ENCODE measurements at regions not wholly inside any gene's neighbourhood (a gene's known extent, or its start where the extent isn't known, plus 50 kb on each side); places are given as distances from the start of the nearest gene placed in this dataset.

DNA sequence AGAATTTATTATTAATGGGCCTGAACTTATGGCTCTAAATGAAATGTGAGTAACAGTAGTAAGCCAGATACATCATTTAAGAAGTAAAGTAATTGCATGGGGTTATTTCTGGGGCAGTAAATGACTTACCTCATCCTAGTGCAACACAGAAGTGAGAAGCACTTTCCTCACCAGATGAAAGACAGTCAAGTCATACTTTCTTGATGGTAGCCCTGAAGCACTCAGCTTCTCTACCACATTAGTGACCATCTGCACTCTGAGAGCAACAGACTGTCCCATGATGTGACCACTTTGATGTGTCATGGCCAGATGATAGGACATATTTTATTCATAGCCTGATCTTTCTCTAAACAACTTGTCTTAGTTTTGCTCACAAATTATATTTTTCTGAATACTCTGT, 369.5 kb upstream of the PHF14 start:
- Mint-ChIP-seq H3K9me3 (no peaks in the 10 kb centered on the region), H3K4me1 (no peaks in the 10 kb centered on the region), H3K27ac (no peak overlapping the region), H3K36me3 (no peaks in the 10 kb centered on the region), H3K4me3 (no peak overlapping the region), H3K27me3 (ENCODE audit: low read depth) (no peaks in the 10 kb centered on the region)
- CTCF ChIA-PET: no interaction called here
- TF ChIP-seq, protein P1, sequence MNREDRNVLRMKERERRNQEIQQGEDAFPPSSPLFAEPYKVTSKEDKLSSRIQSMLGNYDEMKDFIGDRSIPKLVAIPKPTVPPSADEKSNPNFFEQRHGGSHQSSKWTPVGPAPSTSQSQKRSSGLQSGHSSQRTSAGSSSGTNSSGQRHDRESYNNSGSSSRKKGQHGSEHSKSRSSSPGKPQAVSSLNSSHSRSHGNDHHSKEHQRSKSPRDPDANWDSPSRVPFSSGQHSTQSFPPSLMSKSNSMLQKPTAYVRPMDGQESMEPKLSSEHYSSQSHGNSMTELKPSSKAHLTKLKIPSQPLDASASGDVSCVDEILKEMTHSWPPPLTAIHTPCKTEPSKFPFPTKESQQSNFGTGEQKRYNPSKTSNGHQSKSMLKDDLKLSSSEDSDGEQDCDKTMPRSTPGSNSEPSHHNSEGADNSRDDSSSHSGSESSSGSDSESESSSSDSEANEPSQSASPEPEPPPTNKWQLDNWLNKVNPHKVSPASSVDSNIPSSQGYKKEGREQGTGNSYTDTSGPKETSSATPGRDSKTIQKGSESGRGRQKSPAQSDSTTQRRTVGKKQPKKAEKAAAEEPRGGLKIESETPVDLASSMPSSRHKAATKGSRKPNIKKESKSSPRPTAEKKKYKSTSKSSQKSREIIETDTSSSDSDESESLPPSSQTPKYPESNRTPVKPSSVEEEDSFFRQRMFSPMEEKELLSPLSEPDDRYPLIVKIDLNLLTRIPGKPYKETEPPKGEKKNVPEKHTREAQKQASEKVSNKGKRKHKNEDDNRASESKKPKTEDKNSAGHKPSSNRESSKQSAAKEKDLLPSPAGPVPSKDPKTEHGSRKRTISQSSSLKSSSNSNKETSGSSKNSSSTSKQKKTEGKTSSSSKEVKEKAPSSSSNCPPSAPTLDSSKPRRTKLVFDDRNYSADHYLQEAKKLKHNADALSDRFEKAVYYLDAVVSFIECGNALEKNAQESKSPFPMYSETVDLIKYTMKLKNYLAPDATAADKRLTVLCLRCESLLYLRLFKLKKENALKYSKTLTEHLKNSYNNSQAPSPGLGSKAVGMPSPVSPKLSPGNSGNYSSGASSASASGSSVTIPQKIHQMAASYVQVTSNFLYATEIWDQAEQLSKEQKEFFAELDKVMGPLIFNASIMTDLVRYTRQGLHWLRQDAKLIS (CRISPR knock-in tag; IDR thresholded peaks at IDR 0.05; ENCODE audit: borderline replicate concordance): no peak
- TF ChIP-seq, protein P2, sequence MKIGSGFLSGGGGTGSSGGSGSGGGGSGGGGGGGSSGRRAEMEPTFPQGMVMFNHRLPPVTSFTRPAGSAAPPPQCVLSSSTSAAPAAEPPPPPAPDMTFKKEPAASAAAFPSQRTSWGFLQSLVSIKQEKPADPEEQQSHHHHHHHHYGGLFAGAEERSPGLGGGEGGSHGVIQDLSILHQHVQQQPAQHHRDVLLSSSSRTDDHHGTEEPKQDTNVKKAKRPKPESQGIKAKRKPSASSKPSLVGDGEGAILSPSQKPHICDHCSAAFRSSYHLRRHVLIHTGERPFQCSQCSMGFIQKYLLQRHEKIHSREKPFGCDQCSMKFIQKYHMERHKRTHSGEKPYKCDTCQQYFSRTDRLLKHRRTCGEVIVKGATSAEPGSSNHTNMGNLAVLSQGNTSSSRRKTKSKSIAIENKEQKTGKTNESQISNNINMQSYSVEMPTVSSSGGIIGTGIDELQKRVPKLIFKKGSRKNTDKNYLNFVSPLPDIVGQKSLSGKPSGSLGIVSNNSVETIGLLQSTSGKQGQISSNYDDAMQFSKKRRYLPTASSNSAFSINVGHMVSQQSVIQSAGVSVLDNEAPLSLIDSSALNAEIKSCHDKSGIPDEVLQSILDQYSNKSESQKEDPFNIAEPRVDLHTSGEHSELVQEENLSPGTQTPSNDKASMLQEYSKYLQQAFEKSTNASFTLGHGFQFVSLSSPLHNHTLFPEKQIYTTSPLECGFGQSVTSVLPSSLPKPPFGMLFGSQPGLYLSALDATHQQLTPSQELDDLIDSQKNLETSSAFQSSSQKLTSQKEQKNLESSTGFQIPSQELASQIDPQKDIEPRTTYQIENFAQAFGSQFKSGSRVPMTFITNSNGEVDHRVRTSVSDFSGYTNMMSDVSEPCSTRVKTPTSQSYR (CRISPR knock-in tag; IDR thresholded peaks at IDR 0.05): no peak
- TF ChIP-seq ZNF317 (CRISPR knock-in tag; IDR thresholded peaks at IDR 0.05; ENCODE audit: borderline replicate concordance, low read depth) (no peak), TP53 (CRISPR knock-in tag; IDR thresholded peaks at IDR 0.05) (no peak), ZNF121 (CRISPR knock-in tag; IDR thresholded peaks at IDR 0.05) (no peak), CBFB (CRISPR knock-in tag; IDR thresholded peaks at IDR 0.05; ENCODE audit: low read depth) (no peak), TEAD4 (CRISPR knock-in tag; IDR thresholded peaks at IDR 0.05) (no peak), SMAD4 (CRISPR knock-in tag; IDR thresholded peaks at IDR 0.05) (no peak), ZBTB21 (CRISPR knock-in tag; IDR thresholded peaks at IDR 0.05; ENCODE audit: borderline replicate concordance) (no peak), NR2C2 (CRISPR knock-in tag; IDR thresholded peaks at IDR 0.05) (no peak), NFYB (CRISPR knock-in tag; conservative IDR thresholded peaks at IDR 0.05; ENCODE audit: low read depth) (no peak), ZNF263 (CRISPR knock-in tag; IDR thresholded peaks at IDR 0.05; ENCODE audit: low read depth) (no peak), NFATC4 (CRISPR knock-in tag; IDR thresholded peaks at IDR 0.05) (no peak)
- TF ChIP-seq, protein P3, sequence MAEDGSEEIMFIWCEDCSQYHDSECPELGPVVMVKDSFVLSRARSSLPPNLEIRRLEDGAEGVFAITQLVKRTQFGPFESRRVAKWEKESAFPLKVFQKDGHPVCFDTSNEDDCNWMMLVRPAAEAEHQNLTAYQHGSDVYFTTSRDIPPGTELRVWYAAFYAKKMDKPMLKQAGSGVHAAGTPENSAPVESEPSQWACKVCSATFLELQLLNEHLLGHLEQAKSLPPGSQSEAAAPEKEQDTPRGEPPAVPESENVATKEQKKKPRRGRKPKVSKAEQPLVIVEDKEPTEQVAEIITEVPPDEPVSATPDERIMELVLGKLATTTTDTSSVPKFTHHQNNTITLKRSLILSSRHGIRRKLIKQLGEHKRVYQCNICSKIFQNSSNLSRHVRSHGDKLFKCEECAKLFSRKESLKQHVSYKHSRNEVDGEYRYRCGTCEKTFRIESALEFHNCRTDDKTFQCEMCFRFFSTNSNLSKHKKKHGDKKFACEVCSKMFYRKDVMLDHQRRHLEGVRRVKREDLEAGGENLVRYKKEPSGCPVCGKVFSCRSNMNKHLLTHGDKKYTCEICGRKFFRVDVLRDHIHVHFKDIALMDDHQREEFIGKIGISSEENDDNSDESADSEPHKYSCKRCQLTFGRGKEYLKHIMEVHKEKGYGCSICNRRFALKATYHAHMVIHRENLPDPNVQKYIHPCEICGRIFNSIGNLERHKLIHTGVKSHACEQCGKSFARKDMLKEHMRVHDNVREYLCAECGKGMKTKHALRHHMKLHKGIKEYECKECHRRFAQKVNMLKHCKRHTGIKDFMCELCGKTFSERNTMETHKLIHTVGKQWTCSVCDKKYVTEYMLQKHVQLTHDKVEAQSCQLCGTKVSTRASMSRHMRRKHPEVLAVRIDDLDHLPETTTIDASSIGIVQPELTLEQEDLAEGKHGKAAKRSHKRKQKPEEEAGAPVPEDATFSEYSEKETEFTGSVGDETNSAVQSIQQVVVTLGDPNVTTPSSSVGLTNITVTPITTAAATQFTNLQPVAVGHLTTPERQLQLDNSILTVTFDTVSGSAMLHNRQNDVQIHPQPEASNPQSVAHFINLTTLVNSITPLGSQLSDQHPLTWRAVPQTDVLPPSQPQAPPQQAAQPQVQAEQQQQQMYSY (CRISPR knock-in tag; IDR thresholded peaks at IDR 0.05): no peak
- TF ChIP-seq, protein P4, sequence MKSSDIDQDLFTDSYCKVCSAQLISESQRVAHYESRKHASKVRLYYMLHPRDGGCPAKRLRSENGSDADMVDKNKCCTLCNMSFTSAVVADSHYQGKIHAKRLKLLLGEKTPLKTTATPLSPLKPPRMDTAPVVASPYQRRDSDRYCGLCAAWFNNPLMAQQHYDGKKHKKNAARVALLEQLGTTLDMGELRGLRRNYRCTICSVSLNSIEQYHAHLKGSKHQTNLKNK (CRISPR knock-in tag; IDR thresholded peaks at IDR 0.05): no peak
- TF ChIP-seq, protein P5, sequence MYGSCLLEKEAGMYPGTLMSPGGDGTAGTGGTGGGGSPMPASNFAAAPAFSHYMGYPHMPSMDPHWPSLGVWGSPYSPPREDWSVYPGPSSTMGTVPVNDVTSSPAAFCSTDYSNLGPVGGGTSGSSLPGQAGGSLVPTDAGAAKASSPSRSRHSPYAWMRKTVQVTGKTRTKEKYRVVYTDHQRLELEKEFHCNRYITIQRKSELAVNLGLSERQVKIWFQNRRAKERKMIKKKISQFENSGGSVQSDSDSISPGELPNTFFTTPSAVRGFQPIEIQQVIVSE (CRISPR knock-in tag; IDR thresholded peaks at IDR 0.05; ENCODE audit: borderline replicate concordance): no peak
- TF ChIP-seq, protein P6, sequence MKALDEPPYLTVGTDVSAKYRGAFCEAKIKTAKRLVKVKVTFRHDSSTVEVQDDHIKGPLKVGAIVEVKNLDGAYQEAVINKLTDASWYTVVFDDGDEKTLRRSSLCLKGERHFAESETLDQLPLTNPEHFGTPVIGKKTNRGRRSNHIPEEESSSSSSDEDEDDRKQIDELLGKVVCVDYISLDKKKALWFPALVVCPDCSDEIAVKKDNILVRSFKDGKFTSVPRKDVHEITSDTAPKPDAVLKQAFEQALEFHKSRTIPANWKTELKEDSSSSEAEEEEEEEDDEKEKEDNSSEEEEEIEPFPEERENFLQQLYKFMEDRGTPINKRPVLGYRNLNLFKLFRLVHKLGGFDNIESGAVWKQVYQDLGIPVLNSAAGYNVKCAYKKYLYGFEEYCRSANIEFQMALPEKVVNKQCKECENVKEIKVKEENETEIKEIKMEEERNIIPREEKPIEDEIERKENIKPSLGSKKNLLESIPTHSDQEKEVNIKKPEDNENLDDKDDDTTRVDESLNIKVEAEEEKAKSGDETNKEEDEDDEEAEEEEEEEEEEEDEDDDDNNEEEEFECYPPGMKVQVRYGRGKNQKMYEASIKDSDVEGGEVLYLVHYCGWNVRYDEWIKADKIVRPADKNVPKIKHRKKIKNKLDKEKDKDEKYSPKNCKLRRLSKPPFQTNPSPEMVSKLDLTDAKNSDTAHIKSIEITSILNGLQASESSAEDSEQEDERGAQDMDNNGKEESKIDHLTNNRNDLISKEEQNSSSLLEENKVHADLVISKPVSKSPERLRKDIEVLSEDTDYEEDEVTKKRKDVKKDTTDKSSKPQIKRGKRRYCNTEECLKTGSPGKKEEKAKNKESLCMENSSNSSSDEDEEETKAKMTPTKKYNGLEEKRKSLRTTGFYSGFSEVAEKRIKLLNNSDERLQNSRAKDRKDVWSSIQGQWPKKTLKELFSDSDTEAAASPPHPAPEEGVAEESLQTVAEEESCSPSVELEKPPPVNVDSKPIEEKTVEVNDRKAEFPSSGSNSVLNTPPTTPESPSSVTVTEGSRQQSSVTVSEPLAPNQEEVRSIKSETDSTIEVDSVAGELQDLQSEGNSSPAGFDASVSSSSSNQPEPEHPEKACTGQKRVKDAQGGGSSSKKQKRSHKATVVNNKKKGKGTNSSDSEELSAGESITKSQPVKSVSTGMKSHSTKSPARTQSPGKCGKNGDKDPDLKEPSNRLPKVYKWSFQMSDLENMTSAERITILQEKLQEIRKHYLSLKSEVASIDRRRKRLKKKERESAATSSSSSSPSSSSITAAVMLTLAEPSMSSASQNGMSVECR (CRISPR knock-in tag; IDR thresholded peaks at IDR 0.05; ENCODE audit: borderline replicate concordance): no peak
- TF ChIP-seq, protein P7, sequence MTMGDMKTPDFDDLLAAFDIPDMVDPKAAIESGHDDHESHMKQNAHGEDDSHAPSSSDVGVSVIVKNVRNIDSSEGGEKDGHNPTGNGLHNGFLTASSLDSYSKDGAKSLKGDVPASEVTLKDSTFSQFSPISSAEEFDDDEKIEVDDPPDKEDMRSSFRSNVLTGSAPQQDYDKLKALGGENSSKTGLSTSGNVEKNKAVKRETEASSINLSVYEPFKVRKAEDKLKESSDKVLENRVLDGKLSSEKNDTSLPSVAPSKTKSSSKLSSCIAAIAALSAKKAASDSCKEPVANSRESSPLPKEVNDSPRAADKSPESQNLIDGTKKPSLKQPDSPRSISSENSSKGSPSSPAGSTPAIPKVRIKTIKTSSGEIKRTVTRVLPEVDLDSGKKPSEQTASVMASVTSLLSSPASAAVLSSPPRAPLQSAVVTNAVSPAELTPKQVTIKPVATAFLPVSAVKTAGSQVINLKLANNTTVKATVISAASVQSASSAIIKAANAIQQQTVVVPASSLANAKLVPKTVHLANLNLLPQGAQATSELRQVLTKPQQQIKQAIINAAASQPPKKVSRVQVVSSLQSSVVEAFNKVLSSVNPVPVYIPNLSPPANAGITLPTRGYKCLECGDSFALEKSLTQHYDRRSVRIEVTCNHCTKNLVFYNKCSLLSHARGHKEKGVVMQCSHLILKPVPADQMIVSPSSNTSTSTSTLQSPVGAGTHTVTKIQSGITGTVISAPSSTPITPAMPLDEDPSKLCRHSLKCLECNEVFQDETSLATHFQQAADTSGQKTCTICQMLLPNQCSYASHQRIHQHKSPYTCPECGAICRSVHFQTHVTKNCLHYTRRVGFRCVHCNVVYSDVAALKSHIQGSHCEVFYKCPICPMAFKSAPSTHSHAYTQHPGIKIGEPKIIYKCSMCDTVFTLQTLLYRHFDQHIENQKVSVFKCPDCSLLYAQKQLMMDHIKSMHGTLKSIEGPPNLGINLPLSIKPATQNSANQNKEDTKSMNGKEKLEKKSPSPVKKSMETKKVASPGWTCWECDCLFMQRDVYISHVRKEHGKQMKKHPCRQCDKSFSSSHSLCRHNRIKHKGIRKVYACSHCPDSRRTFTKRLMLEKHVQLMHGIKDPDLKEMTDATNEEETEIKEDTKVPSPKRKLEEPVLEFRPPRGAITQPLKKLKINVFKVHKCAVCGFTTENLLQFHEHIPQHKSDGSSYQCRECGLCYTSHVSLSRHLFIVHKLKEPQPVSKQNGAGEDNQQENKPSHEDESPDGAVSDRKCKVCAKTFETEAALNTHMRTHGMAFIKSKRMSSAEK (CRISPR knock-in tag; IDR thresholded peaks at IDR 0.05; ENCODE audit: borderline replicate concordance): no peak
- ATAC-seq (no peak), DNase-seq (ENCODE audit: low spot score) (no peak)
- POLR2A ChIA-PET: no interaction called here

Measured in WTC11 (cell line).